Smooth muscle cell (in vitro differentiated cells): ENCODE measurements at regions not wholly inside any gene's neighbourhood (a gene's known extent, or its start where the extent isn't known, plus 50 kb on each side); places are given as distances from the start of the nearest gene placed in this dataset.

Experiments used
- DNase-seq: peaks from one replicate; lab custom pipeline; 2025; ENCODE audit not compliant: unreplicated experiment; lab: John Stamatoyannopoulos, UW
- H2AFZ ChIP-seq: fragments of 200-600 bp; sonication (generic); 2 replicates; pipeline ENCODE4 v1.6.0; 2016; ENCODE audit warnings: antibody characterized with exemption, low read depth, mild to moderate bottlenecking
- H3F3A ChIP-seq: fragments of 200-600 bp; sonication (generic); 2 replicates; pipeline ENCODE4 v1.6.0; 2017; ENCODE audit warnings: antibody characterized with exemption, low read depth
- H3K27ac ChIP-seq: fragments of 200-600 bp; sonication (generic); 2 replicates; pipeline ENCODE4 v1.5.1; 2016; ENCODE audit warnings: low read depth, mild to moderate bottlenecking
- H3K27me3 ChIP-seq: fragments of 200-600 bp; sonication (generic); 2 replicates; pipeline ENCODE4 v1.6.1; 2016; ENCODE audit warnings: low read depth, mild to moderate bottlenecking
- H3K36me3 ChIP-seq: fragments of 200-600 bp; sonication (generic); 2 replicates; pipeline ENCODE4 v1.5.1; 2016; ENCODE audit warnings: low read depth
- H3K4me1 ChIP-seq: fragments of 200-600 bp; sonication (generic); 2 replicates; pipeline ENCODE4 v1.5.1; 2016; ENCODE audit warnings: low read depth
- H3K4me2 ChIP-seq: fragments of 200-600 bp; sonication (generic); 2 replicates; pipeline ENCODE4 v1.6.0; 2016; ENCODE audit warnings: mild to moderate bottlenecking
- H3K4me3 ChIP-seq: fragments of 200-600 bp; sonication (generic); 2 replicates; pipeline ENCODE4 v1.5.1; 2016; ENCODE audit warnings: mild to moderate bottlenecking
- H3K79me2 ChIP-seq: fragments of 200-600 bp; sonication (generic); 2 replicates; pipeline ENCODE4 v1.6.0; 2016; ENCODE audit warnings: low read depth, mild to moderate bottlenecking
- H3K9ac ChIP-seq: fragments of 200-600 bp; sonication (generic); 2 replicates; pipeline ENCODE4 v1.6.0; 2016; ENCODE audit warnings: low read depth
- H3K9me3 ChIP-seq: fragments of 200-600 bp; sonication (generic); replicated peaks from 2 replicates; pipeline ENCODE4 v1.5.1; 2016; ENCODE audit warnings: low read depth
- H4K20me1 ChIP-seq: fragments of 200-600 bp; sonication (generic); 2 replicates; pipeline ENCODE4 v1.6.0; 2016; ENCODE audit warnings: low read depth
- WGBS: methylation state at CpG from one replicate; pipeline ENCODE4 v1.1.7; 2016; ENCODE audit warnings: low lambda C conversion rate; 5-methylcytosine and 5-hydroxymethylcytosine counted together
- TF ChIP-seq, protein P1 (sequence below): fragments of 200-600 bp; sonication (generic); IDR thresholded peaks from 2 replicates; pipeline ENCODE4 v1.5.1; 2017; ENCODE audit warnings: borderline replicate concordance, mild to moderate bottlenecking, antibody characterized with exemption; ENCODE audit not compliant: insufficient read depth, poor library complexity, severe bottlenecking

DNA sequence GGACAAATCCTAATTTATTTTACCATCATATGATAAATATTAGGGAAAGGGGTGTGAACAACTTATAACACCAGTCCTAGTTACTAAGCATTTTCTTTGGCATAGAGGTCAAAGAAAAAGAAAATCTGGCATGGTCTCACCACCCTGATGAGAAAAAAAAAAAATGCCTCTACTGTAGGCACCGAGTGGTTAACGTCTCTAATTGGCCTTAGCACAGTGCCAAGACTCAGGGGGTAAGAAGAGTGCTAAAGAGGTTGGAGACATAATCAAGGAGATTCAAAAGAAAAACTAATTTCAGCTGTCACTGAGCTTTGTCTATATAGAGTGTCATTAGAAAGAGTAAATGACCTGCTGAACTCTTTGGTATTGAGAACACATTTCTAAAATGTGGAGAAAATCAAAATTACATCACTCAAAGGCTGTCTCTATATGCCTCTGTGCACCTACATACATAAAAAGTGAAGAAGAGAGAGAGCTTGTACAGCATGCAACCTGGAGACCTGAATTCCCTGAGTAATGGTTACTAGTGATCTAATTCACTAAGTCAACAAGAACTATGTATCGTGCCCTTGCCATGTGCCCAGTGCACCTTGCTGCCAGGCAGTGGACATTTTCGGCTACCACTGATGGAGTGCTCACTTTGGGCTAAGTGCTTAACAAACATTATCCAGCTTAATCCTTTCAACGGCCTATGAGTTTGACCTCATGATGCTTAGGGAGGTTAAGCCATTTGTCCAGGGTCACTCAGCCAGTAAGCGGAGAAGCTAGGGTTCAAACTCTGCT, 113.8 kb upstream of the G2E3 start:
- no peaks in the 10 kb centered on the region for H3K79me2 ChIP-seq
- H3K4me3 ChIP-seq, result no peak overlapping the region
- H3K9me3 ChIP-seq, result no peaks in the 10 kb centered on the region
- peaks cover 9% of the 10 kb centered on the region for H3K27me3 ChIP-seq
- no peaks in the 10 kb centered on the region for H3F3A ChIP-seq
- DNase-seq, result no peak
- 89% methylated on average over 6 of the region's 6 CpGs for WGBS
- no peak overlapping the region for H2AFZ ChIP-seq
- no peak overlapping the region for H3K9ac ChIP-seq
- no peaks in the 10 kb centered on the region for H3K36me3 ChIP-seq
- H3K4me1 ChIP-seq, result peaks cover 12% of the 10 kb centered on the region
- TF ChIP-seq, protein P1, sequence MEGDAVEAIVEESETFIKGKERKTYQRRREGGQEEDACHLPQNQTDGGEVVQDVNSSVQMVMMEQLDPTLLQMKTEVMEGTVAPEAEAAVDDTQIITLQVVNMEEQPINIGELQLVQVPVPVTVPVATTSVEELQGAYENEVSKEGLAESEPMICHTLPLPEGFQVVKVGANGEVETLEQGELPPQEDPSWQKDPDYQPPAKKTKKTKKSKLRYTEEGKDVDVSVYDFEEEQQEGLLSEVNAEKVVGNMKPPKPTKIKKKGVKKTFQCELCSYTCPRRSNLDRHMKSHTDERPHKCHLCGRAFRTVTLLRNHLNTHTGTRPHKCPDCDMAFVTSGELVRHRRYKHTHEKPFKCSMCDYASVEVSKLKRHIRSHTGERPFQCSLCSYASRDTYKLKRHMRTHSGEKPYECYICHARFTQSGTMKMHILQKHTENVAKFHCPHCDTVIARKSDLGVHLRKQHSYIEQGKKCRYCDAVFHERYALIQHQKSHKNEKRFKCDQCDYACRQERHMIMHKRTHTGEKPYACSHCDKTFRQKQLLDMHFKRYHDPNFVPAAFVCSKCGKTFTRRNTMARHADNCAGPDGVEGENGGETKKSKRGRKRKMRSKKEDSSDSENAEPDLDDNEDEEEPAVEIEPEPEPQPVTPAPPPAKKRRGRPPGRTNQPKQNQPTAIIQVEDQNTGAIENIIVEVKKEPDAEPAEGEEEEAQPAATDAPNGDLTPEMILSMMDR, result no peak
- H4K20me1 ChIP-seq, result no peaks in the 10 kb centered on the region
- no peak overlapping the region for H3K4me2 ChIP-seq
- H3K27ac ChIP-seq, result no peak overlapping the region

DNA sequence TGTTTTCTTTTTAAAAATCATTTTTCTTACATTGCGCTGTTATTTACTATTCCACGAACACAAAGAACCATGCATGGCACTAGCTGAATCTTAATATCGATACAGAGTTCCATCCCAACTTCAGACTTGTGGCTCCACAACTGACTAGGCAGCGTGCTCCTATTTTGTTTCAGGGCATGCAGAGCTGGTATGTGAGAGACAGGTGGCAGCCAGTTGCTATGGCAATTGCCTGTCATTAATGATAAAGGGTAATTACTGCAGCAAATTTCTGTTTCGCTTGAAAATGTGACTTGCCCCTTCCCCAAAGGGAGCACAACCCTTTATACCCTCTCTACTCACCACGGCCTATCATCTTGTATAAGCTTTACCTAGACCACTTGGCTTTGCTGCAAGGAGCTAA, 113.1 kb upstream of the G2E3 start:
- DNase-seq, result no peak
- no peaks in the 10 kb centered on the region for H3K9me3 ChIP-seq
- no peak overlapping the region for H3K4me2 ChIP-seq
- H3K27ac ChIP-seq, result no peak overlapping the region
- H3K4me1 ChIP-seq, result peaks cover 12% of the 10 kb centered on the region
- TF ChIP-seq, protein P1, result no peak
- no peak overlapping the region for H2AFZ ChIP-seq
- H4K20me1 ChIP-seq, result no peaks in the 10 kb centered on the region
- H3K27me3 ChIP-seq, result peaks cover 9% of the 10 kb centered on the region
- H3K4me3 ChIP-seq, result no peak overlapping the region
- H3K9ac ChIP-seq, result no peak overlapping the region
- WGBS, result 90% methylated on average over 6 of the region's 6 CpGs
- no peaks in the 10 kb centered on the region for H3F3A ChIP-seq
- H3K36me3 ChIP-seq, result no peaks in the 10 kb centered on the region
- H3K79me2 ChIP-seq, result no peaks in the 10 kb centered on the region

DNA sequence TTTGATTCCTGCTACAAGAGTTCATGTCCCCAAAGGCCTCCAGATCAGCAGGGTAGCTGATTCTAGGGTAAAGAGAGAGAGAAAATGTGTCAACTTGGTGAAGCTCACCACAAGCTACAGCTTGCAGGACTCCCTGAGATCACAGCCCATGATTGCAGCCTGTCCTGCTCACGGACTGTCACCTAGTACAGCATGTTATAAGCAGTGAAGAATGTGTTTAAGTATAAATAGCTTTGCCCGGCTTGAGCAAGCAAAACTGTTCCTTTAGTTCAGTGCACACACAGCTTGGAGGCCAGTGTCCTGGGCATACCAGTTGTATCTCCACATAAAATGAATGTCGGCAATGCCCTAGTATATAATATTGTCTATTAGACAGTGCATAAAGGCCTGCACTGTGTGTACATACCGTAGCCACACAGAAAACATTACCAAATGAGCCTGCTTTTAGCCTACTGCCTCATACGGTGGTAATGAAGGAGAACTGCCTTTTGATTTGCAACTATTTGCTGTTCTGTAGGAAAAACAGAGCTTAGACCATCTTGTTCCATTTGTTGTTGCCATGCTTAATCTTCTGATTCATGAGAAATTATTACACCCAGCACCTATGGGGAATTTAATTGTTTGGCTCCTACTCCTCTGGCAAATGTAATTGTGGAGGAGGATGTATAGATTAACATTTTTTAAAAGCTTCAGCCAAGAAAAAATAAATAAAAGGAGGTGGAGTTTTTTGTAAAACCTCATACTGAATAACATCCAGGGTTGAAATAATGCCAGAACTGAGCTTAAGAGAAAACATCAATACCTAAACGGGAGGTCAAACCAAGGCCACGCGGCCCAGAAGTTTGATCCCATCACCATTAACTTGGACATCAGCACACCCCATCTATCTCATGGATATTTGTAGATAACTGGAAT, 108.1 kb upstream of the G2E3 start:
- Histone ChIP-seq H3K4me3 (no peak overlapping the region), H3K9ac (no peak overlapping the region), H3K27ac (no peak overlapping the region), H3K4me1 (peaks cover 12% of the 10 kb centered on the region), H3F3A (no peaks in the 10 kb centered on the region), H3K36me3 (no peaks in the 10 kb centered on the region), H3K4me2 (no peak overlapping the region), H2AFZ (no peak overlapping the region), H3K27me3 (peaks cover 9% of the 10 kb centered on the region), H3K9me3 (no peaks in the 10 kb centered on the region), H4K20me1 (no peaks in the 10 kb centered on the region), H3K79me2 (no peaks in the 10 kb centered on the region)
- WGBS, result 77% methylated on average over 8 of the region's 8 CpGs
- TF ChIP-seq, protein P1, result no peak
- no peak for DNase-seq
